Pancreas (tissue), 10 donors: ENCODE measurements at regions not wholly inside any gene's neighbourhood (a gene's known extent, or its start where the extent isn't known, plus 50 kb on each side); places are given as distances from the start of the nearest gene placed in this dataset.

Source experiments
- ATAC-seq, 4 donors: fragments of 200-7000 bp; cut with Tn5 transposase; one replicate each; pipeline versions ENCODE4 v1.8.0 to v1.9.1; 2020; ENCODE audit warnings: mild to moderate bottlenecking in 4 of 4, moderate library complexity in 4 of 4
- DNase-seq, 6 donors: peaks; one replicate each; pipeline ENCODE4 v3.0.0-alpha.2; 2020
- FAIRE-seq: peaks from 2 replicates; lab custom pipeline; 2012; peaks lifted over from hg19 to GRCh38; lab: Jason Lieb, UNC
- H3K27ac ChIP-seq, 4 donors: fragments of 200-600 bp; sonication (generic); 1 replicate in 3 of 4; 2 replicates in 1 of 4; pipeline versions ENCODE4 v1.5.0 to v1.8.0; 2020
- H3K27me3 ChIP-seq, 4 donors: fragments of 200-600 bp; one replicate each; pipeline ENCODE4 v1.8.0; 2021
- H3K36me3 ChIP-seq, 3 donors: fragments of 200-600 bp; sonication (generic) in 1 of 3; one replicate each; pipeline versions ENCODE4 v1.5.0 to v1.8.0; 2020 to 2021
- H3K4me1 ChIP-seq, 3 donors: fragments of 200-600 bp; one replicate each; pipeline ENCODE4 v1.8.0; 2021
- H3K4me3 ChIP-seq, 4 donors: fragments of 200-600 bp; sonication (generic) in 2 of 4; one replicate each; pipeline versions ENCODE4 v1.5.0 to v1.8.0; 2020 to 2021
- H3K9me3 ChIP-seq, 4 donors: fragments of 200-600 bp; one replicate each; pipeline ENCODE4 v1.8.0; 2021
- WGBS, 2 donors: extraction: QIAGEN DNeasy Blood & Tissue Kit; methylation state at CpG; one replicate each; pipeline ENCODE4 v1.1.7; 2013; 5-methylcytosine and 5-hydroxymethylcytosine counted together
- intact Hi-C, 3 donors: fragments of 100-400 bp; cut with DNase I; formaldehyde crosslinking; loops; one replicate each; pipeline versions ENCODE4 v1.11.1 to v1.14.2; 2022
- TF ChIP-seq, protein P1 (sequence below), 4 donors: fragments of 200-600 bp; sonication (generic) in 3 of 4; IDR thresholded peaks; one replicate each; pipeline versions ENCODE4 v1.5.0 to v1.8.0; 2021; ENCODE audit warnings: antibody characterized with exemption in 4 of 4
- donor health status: healthy with polysubstance abuse.
- donor health status: DM: no; HTN: no; CAD: no; lungs with moderate emphysema.
- donor health status: DM: no; HTN: no; CAD: no.
- donor health status: control.
- donor health status: control.
- donor health status: Bipolar disorder and iron deficiency.
- donor health status: DM: yes; HTN: yes; CAD: no.
- donor health status: DM: no; HTN: no; CAD: no.
- donor health status: DM: no; HTN: no; CAD: no.
- donor health status: DM: yes; HTN: yes; CAD: no.

DNA sequence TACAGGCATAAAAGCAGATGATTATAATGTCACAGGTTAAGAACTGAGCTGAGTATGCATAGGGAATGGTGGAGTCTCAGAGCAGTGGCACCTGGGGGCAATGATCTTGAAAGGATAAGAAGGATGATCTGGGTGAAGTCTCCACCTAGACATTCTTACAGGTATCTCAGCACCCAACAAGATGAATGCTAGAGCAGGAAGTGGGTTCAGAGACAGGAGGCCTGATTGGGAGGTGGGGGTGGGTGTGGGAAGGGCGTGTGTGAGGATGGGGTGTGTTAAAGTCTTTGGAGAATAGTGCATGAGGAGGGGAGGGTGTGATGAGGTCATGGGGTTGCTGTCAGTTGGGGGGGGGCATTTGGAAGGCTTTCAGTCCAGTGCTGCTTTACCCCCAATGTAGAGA, 78.8 kb upstream of the UPP2 start:
- no peak for FAIRE-seq
- TF ChIP-seq, protein P1, sequence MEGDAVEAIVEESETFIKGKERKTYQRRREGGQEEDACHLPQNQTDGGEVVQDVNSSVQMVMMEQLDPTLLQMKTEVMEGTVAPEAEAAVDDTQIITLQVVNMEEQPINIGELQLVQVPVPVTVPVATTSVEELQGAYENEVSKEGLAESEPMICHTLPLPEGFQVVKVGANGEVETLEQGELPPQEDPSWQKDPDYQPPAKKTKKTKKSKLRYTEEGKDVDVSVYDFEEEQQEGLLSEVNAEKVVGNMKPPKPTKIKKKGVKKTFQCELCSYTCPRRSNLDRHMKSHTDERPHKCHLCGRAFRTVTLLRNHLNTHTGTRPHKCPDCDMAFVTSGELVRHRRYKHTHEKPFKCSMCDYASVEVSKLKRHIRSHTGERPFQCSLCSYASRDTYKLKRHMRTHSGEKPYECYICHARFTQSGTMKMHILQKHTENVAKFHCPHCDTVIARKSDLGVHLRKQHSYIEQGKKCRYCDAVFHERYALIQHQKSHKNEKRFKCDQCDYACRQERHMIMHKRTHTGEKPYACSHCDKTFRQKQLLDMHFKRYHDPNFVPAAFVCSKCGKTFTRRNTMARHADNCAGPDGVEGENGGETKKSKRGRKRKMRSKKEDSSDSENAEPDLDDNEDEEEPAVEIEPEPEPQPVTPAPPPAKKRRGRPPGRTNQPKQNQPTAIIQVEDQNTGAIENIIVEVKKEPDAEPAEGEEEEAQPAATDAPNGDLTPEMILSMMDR (IDR thresholded peaks at IDR 0.05), result no peak
- intact Hi-C loops, result no loop called here

DNA sequence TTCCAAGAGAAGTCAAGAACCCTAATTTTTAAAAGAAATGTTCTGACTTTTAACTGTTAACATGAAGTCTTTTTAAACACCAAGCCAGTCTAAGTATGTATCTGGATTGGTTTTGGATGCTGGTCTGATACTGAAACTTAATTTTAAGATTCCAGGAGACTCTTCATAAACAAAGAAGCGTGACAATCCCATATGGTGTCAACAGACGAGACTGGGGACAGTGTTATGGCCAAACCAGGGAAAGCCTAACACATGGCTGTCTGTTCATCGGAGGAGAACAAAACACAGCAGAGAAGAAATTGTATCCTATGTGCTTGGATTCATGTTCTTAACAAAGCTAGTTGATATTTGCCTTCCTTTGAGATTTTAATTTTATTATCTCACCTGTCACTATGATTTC, 80.5 kb upstream of the UPP2 start:
- Histone ChIP-seq H3K4me3 (no peak overlapping the region), H3K27ac (no peak overlapping the region), H3K36me3 (no peaks in the 10 kb centered on the region), H3K27me3 (no peaks in the 10 kb centered on the region), H3K9me3 (no peaks in the 10 kb centered on the region), H3K4me1 (no peaks in the 10 kb centered on the region)
- DNase-seq (no peak), FAIRE-seq (no peak), ATAC-seq (no peak)
- 84 to 86% methylated on average over 3 of the region's 3 CpGs for WGBS, 2 donors
- intact Hi-C loops, result no loop called here
- TF ChIP-seq, protein P1 (IDR thresholded peaks at IDR 0.05), result no peak

More for the DNA sequence above, 78.8 kb upstream of the UPP2 start:
- H3K27ac ChIP-seq, result no peak overlapping the region
- no peaks in the 10 kb centered on the region for H3K4me1 ChIP-seq
- ATAC-seq, result no peak
- no peaks in the 10 kb centered on the region for H3K36me3 ChIP-seq
- H3K9me3 ChIP-seq, result no peaks in the 10 kb centered on the region
- H3K27me3 ChIP-seq, result no peaks in the 10 kb centered on the region
- DNase-seq, result no peak
- WGBS, 2 donors, result 69 to 85% methylated on average over 1 of the region's 1 CpG
- no peak overlapping the region for H3K4me3 ChIP-seq

DNA sequence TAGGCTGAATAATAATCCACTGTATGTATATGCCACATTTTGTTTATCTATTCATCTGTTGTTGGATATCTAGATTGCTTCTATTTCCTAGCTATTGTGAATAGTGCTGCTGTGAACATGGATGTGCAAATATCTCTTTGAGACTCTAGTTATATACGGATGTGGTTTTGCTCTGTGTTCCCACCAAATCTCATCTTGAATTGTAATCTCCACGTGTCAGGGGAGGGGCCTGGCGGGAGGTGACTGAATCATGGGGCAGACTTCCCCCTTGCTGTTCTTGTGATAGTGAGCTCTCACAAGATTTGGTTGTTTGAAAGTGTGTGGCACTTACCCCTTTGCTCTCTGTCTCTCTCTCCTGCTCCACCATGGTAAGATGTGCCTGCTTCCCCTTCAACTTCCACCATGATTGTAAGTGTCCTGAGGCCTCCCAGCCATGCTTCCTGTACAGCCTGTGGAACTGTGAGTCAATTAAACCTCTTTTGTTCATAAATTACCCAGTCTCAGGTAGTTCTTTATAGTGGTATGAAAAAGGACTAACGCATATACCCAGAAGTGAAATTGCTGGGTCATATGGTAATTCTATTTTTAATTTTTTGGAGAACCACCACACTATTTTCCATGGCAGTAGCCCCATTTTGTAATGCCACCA, 86.1 kb upstream of the UPP2 start:
- Histone ChIP-seq H3K27me3 (no peaks in the 10 kb centered on the region), H3K4me3 (no peak overlapping the region), H3K4me1 (no peaks in the 10 kb centered on the region), H3K9me3 (no peaks in the 10 kb centered on the region), H3K36me3 (no peaks in the 10 kb centered on the region), H3K27ac (no peak overlapping the region)
- intact Hi-C loops, result loop anchor here in 1 of 3 donors (10.0 kb wide), 1 partner anchor 511 kb away; no protein-coding TSS in a partner anchor
- ATAC-seq, result no peak
- WGBS, 2 donors, result 71 to 79% methylated on average over 4 of the region's 4 CpGs
- TF ChIP-seq, protein P1 (IDR thresholded peaks at IDR 0.05), result no peak
- DNase-seq, result no peak
- FAIRE-seq, result no peak

DNA sequence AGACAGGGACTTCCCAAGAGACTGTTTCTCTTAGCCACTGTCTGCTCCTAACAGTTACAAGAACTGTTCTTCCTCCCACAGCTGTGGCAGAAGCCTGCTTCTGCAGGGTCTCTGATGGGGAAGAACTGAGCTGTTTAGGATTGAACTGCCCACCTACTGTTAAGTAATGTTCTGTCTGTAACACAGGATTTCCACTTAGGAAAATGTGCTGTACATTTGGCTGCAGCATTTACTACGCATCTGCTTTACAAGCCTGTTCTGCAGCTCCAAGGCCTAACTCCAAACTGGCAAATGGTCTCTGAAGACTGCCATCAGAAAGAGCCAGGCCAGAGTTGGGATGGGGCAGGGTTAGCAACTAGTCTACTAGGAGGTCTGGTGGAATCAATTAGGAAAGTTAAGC, 87.8 kb upstream of the UPP2 start:
- TF ChIP-seq, protein P1 (IDR thresholded peaks at IDR 0.05), result no peak
- H3K36me3 ChIP-seq, result no peaks in the 10 kb centered on the region
- WGBS, 2 donors, result 93% methylated on average over 1 of the region's 1 CpG
- FAIRE-seq (no peak), ATAC-seq (no peak), DNase-seq (no peak)
- intact Hi-C loops, result loop anchor here in 2 of 3 donors (5.0 to 10.0 kb wide), 3 partner anchors 237 to 509 kb away; no protein-coding TSS in a partner anchor
- H3K27ac ChIP-seq, result no peak overlapping the region
- peaks cover 0 to 9% (median 8%) of the 10 kb centered on the region in 3 donors for H3K4me1 ChIP-seq
- no peaks in the 10 kb centered on the region for H3K9me3 ChIP-seq
- H3K4me3 ChIP-seq, result no peak overlapping the region
- H3K27me3 ChIP-seq, result no peaks in the 10 kb centered on the region
